Fibroblast of lung (primary cell): ENCODE measurements at regions not wholly inside any gene's neighbourhood (a gene's known extent, or its start where the extent isn't known, plus 50 kb on each side); places are given as distances from the start of the nearest gene placed in this dataset.

Source experiments
- DNase-seq, 2 donors: peaks; one replicate each; pipeline versions ENCODE4 v3.0.0 to v3.0.0-alpha.2; 2010; ENCODE audit warnings: low read depth in 2 of 2
- H2AFZ ChIP-seq: 2 replicates; pipeline ENCODE4 v1.5.1; 2012; ENCODE audit warnings: low read length, control low read depth, inconsistent platforms
- H3K27ac ChIP-seq: 2 replicates; pipeline ENCODE4 v1.5.1; 2011; ENCODE audit warnings: low read length, control low read depth; ENCODE audit not compliant: insufficient read depth
- H3K27me3 ChIP-seq: 2 replicates; pipeline ENCODE4 v1.5.1; 2011; ENCODE audit warnings: mild to moderate bottlenecking, low read length; ENCODE audit not compliant: control insufficient read depth, insufficient read depth
- H3K36me3 ChIP-seq: 2 replicates; pipeline ENCODE4 v1.5.1; 2011; ENCODE audit warnings: low read length; ENCODE audit not compliant: control insufficient read depth, insufficient read depth
- H3K4me1 ChIP-seq: 2 replicates; pipeline ENCODE4 v1.5.1; 2011; ENCODE audit warnings: low read length; ENCODE audit not compliant: control insufficient read depth, insufficient read depth; ENCODE audit errors: extremely low read depth
- H3K4me2 ChIP-seq: 2 replicates; pipeline ENCODE4 v1.5.1; 2011; ENCODE audit warnings: low read length, control low read depth; ENCODE audit not compliant: insufficient read depth; ENCODE audit errors: extremely low read depth
- H3K4me3 ChIP-seq, 4 experiments: fragments of 200-600 bp in 1 of 4; sonication (generic) in 1 of 4; replicated peaks in 1 of 4; 2 replicates each; pipeline ENCODE4 v1.5.1; 2011 to 2016; ENCODE audit warnings: low read length in 4 of 4, low read depth in 3 of 4, mild to moderate bottlenecking in 3 of 4, control low read depth in 2 of 4, inconsistent platforms in 1 of 4, mixed read lengths in 1 of 4; ENCODE audit not compliant: insufficient read depth in 1 of 4; ENCODE audit errors: control extremely low read depth in 1 of 4
- H3K79me2 ChIP-seq: 2 replicates; pipeline ENCODE4 v1.5.1; 2012; ENCODE audit warnings: mild to moderate bottlenecking, low read length, inconsistent platforms; ENCODE audit not compliant: control insufficient read depth, insufficient read depth
- H3K9ac ChIP-seq: 2 replicates; pipeline ENCODE4 v1.5.1; 2011; ENCODE audit warnings: mild to moderate bottlenecking, low read length, control low read depth; ENCODE audit not compliant: insufficient read depth
- H3K9me3 ChIP-seq: 2 replicates; pipeline ENCODE4 v1.5.1; 2012; ENCODE audit warnings: low read depth, low read length; ENCODE audit not compliant: control insufficient read depth, insufficient read depth
- H4K20me1 ChIP-seq: 2 replicates; pipeline ENCODE4 v1.5.1; 2011; ENCODE audit warnings: low read length; ENCODE audit not compliant: control insufficient read depth, insufficient read depth; ENCODE audit errors: extremely low read depth
- EZH2 ChIP-seq: IDR thresholded peaks from 2 replicates; pipeline ENCODE4 v1.5.1; 2012; ENCODE audit warnings: low read length, control low read depth, mild to moderate bottlenecking; ENCODE audit errors: missing control alignments
- TF ChIP-seq, protein P1 (sequence below), 2 donors: IDR thresholded peaks in 1 of 2; conservative IDR thresholded peaks in 1 of 2; 1 replicate in 1 of 2; 2 replicates in 1 of 2; pipeline ENCODE4 v1.5.1; 2011 to 2012; ENCODE audit warnings: low read length in 2 of 2, control low read depth in 1 of 2, inconsistent platforms in 1 of 2, low read depth in 1 of 2, mild to moderate bottlenecking in 1 of 2

DNA sequence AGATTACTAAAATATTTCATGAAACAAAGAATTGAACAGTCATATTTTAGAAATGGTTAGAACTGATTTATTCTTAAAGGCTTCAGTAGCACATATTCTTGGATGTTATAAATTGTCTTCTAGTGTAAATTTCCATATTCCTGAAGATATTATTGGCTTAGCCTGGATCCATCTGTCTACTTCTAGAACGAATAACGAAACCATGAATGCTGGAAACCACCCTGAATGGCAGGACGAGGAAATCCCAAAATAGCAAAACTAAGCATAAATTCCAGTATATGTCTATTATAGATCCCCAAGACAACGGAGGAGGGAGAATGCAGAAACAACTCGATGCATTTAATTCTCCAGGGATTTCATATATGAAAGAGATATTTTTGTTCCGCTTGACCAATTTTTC, 2191.0 kb upstream of the ACO1 start:
- TF ChIP-seq, protein P1, sequence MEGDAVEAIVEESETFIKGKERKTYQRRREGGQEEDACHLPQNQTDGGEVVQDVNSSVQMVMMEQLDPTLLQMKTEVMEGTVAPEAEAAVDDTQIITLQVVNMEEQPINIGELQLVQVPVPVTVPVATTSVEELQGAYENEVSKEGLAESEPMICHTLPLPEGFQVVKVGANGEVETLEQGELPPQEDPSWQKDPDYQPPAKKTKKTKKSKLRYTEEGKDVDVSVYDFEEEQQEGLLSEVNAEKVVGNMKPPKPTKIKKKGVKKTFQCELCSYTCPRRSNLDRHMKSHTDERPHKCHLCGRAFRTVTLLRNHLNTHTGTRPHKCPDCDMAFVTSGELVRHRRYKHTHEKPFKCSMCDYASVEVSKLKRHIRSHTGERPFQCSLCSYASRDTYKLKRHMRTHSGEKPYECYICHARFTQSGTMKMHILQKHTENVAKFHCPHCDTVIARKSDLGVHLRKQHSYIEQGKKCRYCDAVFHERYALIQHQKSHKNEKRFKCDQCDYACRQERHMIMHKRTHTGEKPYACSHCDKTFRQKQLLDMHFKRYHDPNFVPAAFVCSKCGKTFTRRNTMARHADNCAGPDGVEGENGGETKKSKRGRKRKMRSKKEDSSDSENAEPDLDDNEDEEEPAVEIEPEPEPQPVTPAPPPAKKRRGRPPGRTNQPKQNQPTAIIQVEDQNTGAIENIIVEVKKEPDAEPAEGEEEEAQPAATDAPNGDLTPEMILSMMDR (conservative IDR thresholded peaks at IDR 0.05 in 1 of 2, IDR thresholded peaks at IDR 0.05 in 1 of 2; ENCODE audit: low read depth in 1 of 2, low read length in 2 of 2) = no peak
- no peak for TF ChIP-seq EZH2
- no peaks in the 10 kb centered on the region for H3K4me1 ChIP-seq
- H3K79me2 ChIP-seq = no peaks in the 10 kb centered on the region
- H3K4me2 ChIP-seq = no peak overlapping the region
- no peaks in the 10 kb centered on the region for H4K20me1 ChIP-seq
- H2AFZ ChIP-seq = no peak overlapping the region
- H3K27ac ChIP-seq = no peak overlapping the region
- H3K4me3 ChIP-seq = no peak overlapping the region
- no peaks in the 10 kb centered on the region for H3K27me3 ChIP-seq
- H3K9ac ChIP-seq = no peak overlapping the region
- H3K36me3 ChIP-seq = no peaks in the 10 kb centered on the region
- H3K9me3 ChIP-seq = no peaks in the 10 kb centered on the region
- no peak for DNase-seq

DNA sequence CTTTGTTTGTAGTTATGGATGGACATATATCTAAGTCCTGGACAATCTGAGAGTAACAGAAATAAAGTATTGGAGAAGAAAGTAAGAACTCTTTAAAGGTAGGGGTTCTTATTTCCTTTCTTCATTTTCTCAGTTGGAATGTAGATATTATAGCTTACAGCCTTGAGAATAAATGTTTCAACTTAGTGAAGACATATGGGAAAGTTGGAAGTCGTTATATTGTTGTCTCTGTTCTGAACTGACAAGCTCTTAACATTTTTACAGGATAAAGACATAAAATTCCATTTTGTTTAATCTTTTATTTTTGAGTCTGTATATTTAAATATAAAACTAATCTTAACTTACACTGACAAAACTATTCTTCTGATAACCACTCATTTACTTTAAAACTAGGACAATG, 2187.5 kb upstream of the ACO1 start:
- no peaks in the 10 kb centered on the region for H3K79me2 ChIP-seq
- no peak overlapping the region for H3K4me3 ChIP-seq
- no peaks in the 10 kb centered on the region for H3K4me1 ChIP-seq
- TF ChIP-seq, protein P1 (conservative IDR thresholded peaks at IDR 0.05 in 1 of 2, IDR thresholded peaks at IDR 0.05 in 1 of 2; ENCODE audit: low read depth in 1 of 2, low read length in 2 of 2) = no peak
- TF ChIP-seq EZH2 = no peak
- H3K9me3 ChIP-seq = no peaks in the 10 kb centered on the region
- DNase-seq = no peak
- H2AFZ ChIP-seq = no peak overlapping the region
- H3K27me3 ChIP-seq = no peaks in the 10 kb centered on the region
- no peak overlapping the region for H3K4me2 ChIP-seq
- no peak overlapping the region for H3K9ac ChIP-seq
- H4K20me1 ChIP-seq = no peaks in the 10 kb centered on the region
- no peaks in the 10 kb centered on the region for H3K36me3 ChIP-seq
- H3K27ac ChIP-seq = no peak overlapping the region

DNA sequence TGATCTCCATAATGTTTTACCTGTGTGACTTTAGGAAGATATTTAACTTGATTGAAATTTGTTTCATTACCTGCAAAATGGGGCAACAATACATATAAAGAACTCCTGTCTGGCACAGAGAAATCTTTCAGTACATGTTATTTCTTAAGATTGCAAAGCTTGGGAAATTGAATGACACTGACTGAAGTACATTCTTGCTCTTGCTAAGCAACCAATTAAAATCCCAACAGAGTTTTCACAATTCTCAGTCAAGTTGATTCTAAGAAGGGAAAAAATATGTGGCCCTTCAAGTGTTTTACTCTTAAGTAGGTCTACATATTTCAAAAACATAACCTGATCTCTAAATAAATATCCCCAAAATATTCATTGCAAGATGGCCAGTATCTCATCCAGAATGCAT, 2187.0 kb upstream of the ACO1 start:
- Histone ChIP-seq H3K9ac (no peak overlapping the region), H3K4me2 (no peak overlapping the region), H3K4me3 (no peak overlapping the region), H3K79me2 (no peaks in the 10 kb centered on the region), H3K4me1 (no peaks in the 10 kb centered on the region), H4K20me1 (no peaks in the 10 kb centered on the region), H3K27ac (no peak overlapping the region), H3K9me3 (no peaks in the 10 kb centered on the region), H2AFZ (no peak overlapping the region), H3K36me3 (no peaks in the 10 kb centered on the region), H3K27me3 (no peaks in the 10 kb centered on the region)
- TF ChIP-seq, protein P1 (conservative IDR thresholded peaks at IDR 0.05 in 1 of 2, IDR thresholded peaks at IDR 0.05 in 1 of 2; ENCODE audit: low read depth in 1 of 2, low read length in 2 of 2) = no peak
- TF ChIP-seq EZH2 = no peak
- DNase-seq = no peak
